GM18519 (cell line): ENCODE measurements at regions not wholly inside any gene's neighbourhood (a gene's known extent, or its start where the extent isn't known, plus 50 kb on each side); places are given as distances from the start of the nearest gene placed in this dataset.
A peak's percentile ranks its signal among the peaks of the same experiment; 100 is the strongest.
"Not testable (repeated sequence)": the region's sequence is repeated elsewhere in the genome, so short reads cannot be mapped to it uniquely, and the experiment has no call there.

Experiments
- ATAC-seq: cut with Tn5 transposase; IDR thresholded peaks from one replicate; pipeline ENCODE4 v1.9.1; 2021; ENCODE audit warnings: mild to moderate bottlenecking, moderate library complexity; ENCODE audit not compliant: unreplicated experiment, low FRiP score

- ATAC-seq = no peak
Measured at GRCh38 chr10:27391325-27391724, 112.8 kb upstream of the RAB18 start.

- ATAC-seq = no peak
Measured at GRCh38 chr10:27390681-27391080, 113.4 kb upstream of the RAB18 start.

DNA sequence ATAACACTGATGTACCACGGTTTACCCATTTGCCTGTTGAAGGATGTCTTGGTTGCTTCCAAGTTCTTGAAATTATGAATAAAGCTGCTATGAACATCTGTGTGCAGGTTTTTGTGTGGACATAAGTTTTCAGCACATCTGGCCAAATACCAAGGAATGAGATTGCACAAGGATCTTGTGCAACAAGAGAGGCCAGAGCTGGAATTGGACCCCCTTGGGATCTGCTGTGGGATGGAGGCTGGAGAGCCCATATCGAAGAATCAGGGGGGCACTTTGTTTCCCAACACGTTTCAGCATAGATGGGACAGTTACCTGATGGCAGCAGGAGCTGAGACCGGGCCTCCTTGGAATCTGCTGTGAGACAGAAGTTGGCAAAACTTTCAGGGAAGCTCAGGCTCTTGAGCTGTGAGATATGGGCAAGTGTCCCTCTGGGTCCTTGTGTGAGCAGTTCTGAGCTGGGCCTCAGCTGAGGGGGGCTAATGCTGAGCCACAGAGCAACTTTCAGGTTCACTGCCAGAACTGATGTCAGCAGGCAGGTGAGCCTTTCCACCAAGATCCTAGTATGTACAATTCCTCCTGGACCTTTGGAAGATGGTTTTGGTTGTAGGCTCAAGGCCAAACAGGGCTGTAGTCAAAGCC is 115.2 kb upstream of the RAB18 start:
- ATAC-seq = no peak

- no peak for ATAC-seq
Measured at GRCh38 chr10:27383595-27384542, 120.2 kb upstream of the RAB18 start.

DNA sequence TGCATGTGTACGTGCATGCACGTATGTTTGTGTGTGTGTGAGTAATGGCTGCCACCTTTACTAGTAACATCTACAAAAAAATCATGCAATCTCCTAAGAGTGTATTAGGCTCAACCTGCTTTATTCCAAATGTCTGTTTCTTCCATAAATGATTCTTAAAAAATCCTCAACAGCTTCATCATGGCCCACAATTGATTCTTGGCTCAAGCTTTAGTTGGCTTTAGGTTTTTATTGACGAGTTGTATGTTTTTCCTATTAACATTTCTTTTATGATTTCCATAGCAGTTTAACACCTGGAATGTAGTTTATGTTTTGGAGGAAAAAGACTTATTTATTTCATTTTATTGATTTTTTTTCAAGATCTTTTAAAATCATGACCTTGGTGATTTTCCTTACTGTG is 121.9 kb upstream of the RAB18 start:
- ATAC-seq = no peak

DNA sequence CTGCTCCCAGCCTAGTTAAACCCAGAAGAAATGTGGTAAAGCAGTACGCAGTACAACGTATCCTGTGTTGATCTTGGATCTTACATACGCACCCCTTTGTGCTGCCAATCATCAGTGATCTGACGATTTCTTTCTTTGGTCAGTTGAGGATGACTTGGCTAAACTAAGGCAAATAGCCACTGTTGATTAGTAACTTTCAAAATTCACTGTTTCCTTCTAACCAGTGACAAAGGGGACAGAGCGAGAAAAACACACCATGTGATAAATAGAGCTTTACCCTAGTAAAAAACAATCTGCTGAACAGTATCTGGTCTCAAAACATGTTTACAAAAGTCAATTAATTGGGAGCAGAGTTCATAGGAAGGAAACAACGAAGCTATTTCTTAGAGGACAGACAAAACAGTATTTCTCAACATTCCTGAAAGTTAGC is 123.2 kb upstream of the RAB18 start:
- ATAC-seq = no peak

DNA sequence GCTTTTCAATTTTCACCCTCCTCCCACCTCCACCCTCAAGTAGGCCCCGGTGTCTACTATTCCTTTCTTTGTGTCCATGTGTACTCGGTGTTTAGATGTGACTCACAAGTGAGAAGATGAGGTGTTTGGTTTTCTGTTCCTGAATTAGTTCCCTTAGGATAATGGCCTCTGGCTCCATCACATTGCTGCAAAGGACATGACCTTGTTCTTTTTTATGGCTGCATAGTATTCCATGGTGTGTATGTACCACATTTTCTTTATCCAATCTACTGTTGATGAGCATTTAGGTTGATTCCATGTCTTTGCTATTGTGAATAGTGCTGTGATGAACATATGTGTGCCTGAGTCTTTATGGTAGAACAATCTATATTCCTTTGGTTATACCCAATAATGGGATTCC is 125.1 kb upstream of the RAB18 start:
- not testable (repeated sequence) for ATAC-seq

GRCh38 chr10:27373566-27374160 is 130.4 kb upstream of the RAB18 start:
- no peak for ATAC-seq

DNA sequence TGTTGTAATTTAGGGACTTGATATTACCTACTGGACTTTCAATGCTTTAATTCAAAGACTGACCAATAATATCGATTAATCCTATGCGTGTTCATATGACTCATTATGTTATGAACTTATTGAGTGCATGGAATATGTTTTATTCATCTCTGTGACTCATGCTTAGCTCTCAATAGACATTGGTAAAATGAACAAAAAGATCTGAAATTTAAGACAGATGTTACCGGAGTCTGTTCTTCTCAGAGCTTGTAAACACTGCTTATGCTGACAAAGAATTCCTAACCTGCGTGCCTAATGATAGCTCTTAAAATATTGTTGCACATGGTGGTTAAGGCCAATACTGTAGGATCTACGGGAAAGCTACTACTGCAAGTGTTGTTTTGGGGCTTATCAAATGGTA is 131.5 kb upstream of the ACBD5 start:
- no peak for ATAC-seq

GRCh38 chr10:27371375-27371774 is 130.8 kb upstream of the ACBD5 start:
- ATAC-seq = not testable (repeated sequence)

GRCh38 chr10:27369880-27370279 is 129.3 kb upstream of the ACBD5 start:
- ATAC-seq = no peak

DNA sequence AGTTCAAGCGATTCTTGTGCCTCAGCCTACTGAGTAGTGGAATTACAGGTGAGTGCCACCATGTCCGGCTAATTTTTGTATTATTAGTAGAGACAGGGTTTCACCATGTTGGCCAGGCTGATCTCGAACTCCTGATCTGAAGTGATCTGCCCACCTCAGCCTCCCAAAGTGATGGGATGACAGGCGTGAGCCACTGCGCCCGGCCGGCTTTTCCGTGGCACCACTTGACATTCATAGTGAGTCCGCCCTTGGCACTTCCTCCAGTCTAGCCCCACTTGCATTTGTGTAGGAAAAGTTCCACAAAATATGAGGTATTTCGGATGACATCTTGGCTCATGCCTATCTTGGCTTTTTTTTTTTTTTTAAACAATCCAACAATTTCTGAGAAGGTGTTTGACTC is 128.1 kb upstream of the ACBD5 start:
- ATAC-seq = no peak

DNA sequence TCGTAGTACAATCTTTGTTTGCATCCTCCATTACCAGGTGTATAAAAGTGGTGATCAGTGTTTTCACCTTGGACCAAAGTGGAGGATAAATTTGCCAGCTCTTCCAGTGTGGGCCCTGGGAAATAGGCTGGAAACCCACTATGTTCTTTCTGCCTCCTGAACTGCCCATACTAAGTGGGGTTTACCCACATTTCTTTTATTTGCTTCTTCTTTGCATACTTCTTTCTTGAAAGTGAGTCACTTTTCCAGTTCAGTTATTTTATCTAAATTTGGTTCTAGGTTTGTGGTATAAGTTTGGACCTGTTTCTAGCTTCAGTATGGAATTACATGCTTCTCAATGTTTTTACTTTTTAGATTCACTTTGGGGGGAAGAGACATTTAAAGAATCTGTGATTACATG is 126.2 kb upstream of the ACBD5 start:
- ATAC-seq = no peak

GRCh38 chr10:27364028-27364427 is 123.4 kb upstream of the ACBD5 start:
- ATAC-seq = no peak

DNA sequence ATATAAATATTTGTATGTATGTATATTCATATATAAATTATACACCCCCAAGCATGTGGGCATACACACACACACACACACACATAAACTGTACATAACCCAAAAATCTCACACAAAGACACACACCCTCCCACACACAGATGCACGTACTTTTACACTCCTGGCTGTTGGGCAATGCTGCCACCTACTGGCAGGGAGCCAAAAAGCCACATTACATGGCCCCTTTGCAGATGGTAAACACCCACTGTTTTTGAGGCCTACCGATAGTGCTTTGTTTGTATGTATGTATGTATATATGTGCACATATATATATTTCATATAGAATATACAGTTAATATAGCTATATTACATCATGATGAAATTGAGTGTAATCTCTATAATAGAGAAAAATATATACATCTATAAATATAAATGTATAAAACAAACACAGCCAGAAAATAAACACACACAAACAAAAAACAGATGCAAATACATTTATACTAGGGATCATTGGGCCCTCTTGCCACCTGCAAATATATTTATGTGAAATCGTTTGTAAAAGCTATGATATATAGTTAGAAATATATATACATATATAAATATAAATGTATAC is 120.1 kb upstream of the ACBD5 start:
- ATAC-seq = peak; percentile 92

DNA sequence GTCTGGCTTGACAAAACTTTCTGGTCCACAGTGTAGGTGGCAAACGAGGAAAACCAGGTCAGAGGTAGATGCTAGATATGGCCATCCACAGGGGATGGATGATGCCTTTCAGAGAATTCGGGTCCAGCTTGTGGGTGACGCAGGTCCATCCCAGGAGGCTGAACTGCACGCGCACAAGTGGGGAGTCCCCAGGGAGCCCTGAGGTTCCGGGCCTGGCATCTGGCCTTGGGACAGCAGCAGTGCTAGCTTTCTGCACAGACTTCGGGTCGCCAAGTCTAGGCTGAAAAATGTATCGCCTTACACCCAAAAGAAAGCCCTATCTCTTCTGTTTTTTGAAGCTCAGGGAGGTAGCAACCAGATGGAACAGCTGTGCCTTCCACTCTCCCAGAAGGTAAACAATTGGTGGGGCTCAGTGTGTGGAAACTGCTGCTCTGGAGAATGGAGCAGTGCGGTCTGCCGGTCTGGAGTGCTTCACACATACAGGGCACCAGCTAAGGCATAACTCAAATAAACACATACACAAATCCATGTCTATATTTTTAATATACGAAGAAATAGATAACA is 119.3 kb upstream of the ACBD5 start:
- no peak for ATAC-seq

DNA sequence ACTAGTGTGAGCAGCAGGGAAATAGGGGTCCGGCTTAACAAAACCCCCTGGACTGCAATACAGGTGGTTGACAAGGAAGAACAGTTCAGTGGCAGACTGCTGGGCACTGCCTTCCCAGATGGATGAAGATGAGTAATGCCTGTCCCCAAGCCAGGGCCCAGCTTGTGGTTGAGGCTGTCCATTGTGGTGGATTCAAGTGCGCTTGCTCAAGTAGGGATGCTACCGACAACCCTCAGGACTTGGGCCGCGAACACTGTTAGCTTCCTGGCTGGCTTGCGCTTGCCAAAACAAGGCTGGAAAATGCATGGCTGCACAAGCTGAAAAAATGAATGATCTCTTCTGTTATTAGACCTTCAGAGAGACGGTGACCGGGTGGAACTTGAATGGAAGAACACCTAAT is 116.1 kb upstream of the ACBD5 start:
- ATAC-seq = no peak

- ATAC-seq = no peak
Measured at GRCh38 chr10:27355918-27356573, 115.4 kb upstream of the ACBD5 start.

DNA sequence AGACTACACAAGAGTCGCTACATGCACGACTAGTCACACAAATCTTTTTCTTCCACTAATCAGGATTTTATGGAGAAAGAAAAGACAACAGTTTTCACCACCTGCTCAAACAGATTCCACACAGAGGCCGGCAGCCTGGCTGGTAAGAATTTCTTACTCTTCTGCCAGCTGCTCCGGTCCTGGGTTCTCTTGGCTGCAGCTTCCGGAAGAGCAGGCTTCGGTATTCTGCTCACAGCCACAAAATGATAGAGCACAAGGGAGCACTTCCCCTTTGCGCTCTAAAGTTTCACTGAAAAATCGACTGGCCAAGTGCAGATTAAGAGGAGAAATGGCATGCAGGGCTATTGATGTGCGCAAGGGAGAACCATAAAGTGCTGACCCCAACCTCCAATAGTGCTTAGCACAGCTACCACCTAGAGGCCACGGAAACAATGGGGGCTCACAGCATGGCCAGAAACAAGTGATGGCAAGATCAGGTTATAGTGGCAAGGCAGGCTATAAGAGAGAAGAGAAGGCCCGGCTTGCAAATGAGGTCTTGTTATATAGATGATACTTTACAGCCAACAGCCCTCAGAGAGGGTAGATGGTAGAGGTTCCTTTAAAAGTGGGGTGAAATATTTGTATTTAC is 114.2 kb upstream of the ACBD5 start:
- peak; percentile 91 for ATAC-seq

- ATAC-seq = not testable (repeated sequence)
Measured at GRCh38 chr10:27354100-27354499, 113.5 kb upstream of the ACBD5 start.
